ENCODE measurements at regions not wholly inside any gene's neighbourhood (a gene's known extent, or its start where the extent isn't known, plus 50 kb on each side); places are given as distances from the start of the nearest gene placed in this dataset.

GRCh38 chr15:98226149-98226548 is 265.6 kb downstream of the ARRDC4 start:
- no peak for TF ChIP-seq CTCF (IDR thresholded peaks at IDR 0.05; ENCODE audit: low read depth, low read length, missing control alignments)
- DNase-seq (ENCODE audit: low read depth) = no peak
- no peak overlapping the region for H3K4me3 ChIP-seq (ENCODE audit: low read depth, low read length)
- in situ Hi-C loops (cut with HindIII; ENCODE audit: low sequenced_read_pairs) = no loop called here

GRCh38 chr15:98226578-98226977 is 266.1 kb downstream of the ARRDC4 start:
- in situ Hi-C loops (cut with HindIII; ENCODE audit: low sequenced_read_pairs) = no loop called here
- no peak overlapping the region for H3K4me3 ChIP-seq (ENCODE audit: low read depth, low read length)
- TF ChIP-seq CTCF (IDR thresholded peaks at IDR 0.05; ENCODE audit: low read depth, low read length, missing control alignments) = no peak
- no peak for DNase-seq (ENCODE audit: low read depth)

GRCh38 chr15:98228846-98229245 is 268.3 kb downstream of the ARRDC4 start:
- TF ChIP-seq CTCF (IDR thresholded peaks at IDR 0.05; ENCODE audit: low read depth, low read length, missing control alignments) = no peak
- no peak for DNase-seq (ENCODE audit: low read depth)
- no peak overlapping the region for H3K4me3 ChIP-seq (ENCODE audit: low read depth, low read length)
- in situ Hi-C loops (cut with HindIII; ENCODE audit: low sequenced_read_pairs) = no loop called here

- DNase-seq (ENCODE audit: low read depth) = no peak
- H3K4me3 ChIP-seq (ENCODE audit: low read depth, low read length) = no peak overlapping the region
- TF ChIP-seq CTCF (IDR thresholded peaks at IDR 0.05; ENCODE audit: low read depth, low read length, missing control alignments) = no peak
- in situ Hi-C loops (cut with HindIII; ENCODE audit: low sequenced_read_pairs) = no loop called here
Measured at GRCh38 chr15:98230975-98231374, 270.5 kb downstream of the ARRDC4 start.

GRCh38 chr15:98231696-98232440 is 271.4 kb downstream of the ARRDC4 start:
- no peak for DNase-seq (ENCODE audit: low read depth)
- TF ChIP-seq CTCF (IDR thresholded peaks at IDR 0.05; ENCODE audit: low read depth, low read length, missing control alignments) = no peak
- in situ Hi-C loops (cut with HindIII; ENCODE audit: low sequenced_read_pairs) = no loop called here
- no peak overlapping the region for H3K4me3 ChIP-seq (ENCODE audit: low read depth, low read length)

- DNase-seq (ENCODE audit: low read depth) = no peak
- in situ Hi-C loops (cut with HindIII; ENCODE audit: low sequenced_read_pairs) = no loop called here
- H3K4me3 ChIP-seq (ENCODE audit: low read depth, low read length) = no peak overlapping the region
- TF ChIP-seq CTCF (IDR thresholded peaks at IDR 0.05; ENCODE audit: low read depth, low read length, missing control alignments) = no peak
Measured at GRCh38 chr15:98232761-98233160, 272.3 kb downstream of the ARRDC4 start.
